ENCODE measurements at regions not wholly inside any gene's neighbourhood (a gene's known extent, or its start where the extent isn't known, plus 50 kb on each side); places are given as distances from the start of the nearest gene placed in this dataset.

GRCh38 chr7:91582799-91583477 is 297.6 kb downstream of the MTERF1 start:
- Mint-ChIP-seq H3K9me3 (ENCODE audit: unreplicated experiment) (peaks cover 6% of the 10 kb centered on the region), H3K4me3 (ENCODE audit: unreplicated experiment) (no peak overlapping the region), H3K27me3 (ENCODE audit: unreplicated experiment) (no peaks in the 10 kb centered on the region), H3K36me3 (ENCODE audit: low read depth, unreplicated experiment) (peaks cover 5% of the 10 kb centered on the region), H3K4me1 (ENCODE audit: unreplicated experiment) (no peaks in the 10 kb centered on the region), H3K27ac (ENCODE audit: unreplicated experiment) (no peak overlapping the region)
- TF ChIP-seq CTCF (IDR thresholded peaks at IDR 0.05; ENCODE audit: unreplicated experiment) = no peak
- DNase-seq (ENCODE audit: low spot score) = no peak

- Mint-ChIP-seq H3K4me3 (ENCODE audit: unreplicated experiment) (no peak overlapping the region), H3K27me3 (ENCODE audit: unreplicated experiment) (no peaks in the 10 kb centered on the region), H3K36me3 (ENCODE audit: low read depth, unreplicated experiment) (no peaks in the 10 kb centered on the region), H3K27ac (ENCODE audit: unreplicated experiment) (no peak overlapping the region), H3K9me3 (ENCODE audit: unreplicated experiment) (no peaks in the 10 kb centered on the region), H3K4me1 (ENCODE audit: unreplicated experiment) (no peaks in the 10 kb centered on the region)
- no peak for TF ChIP-seq CTCF (IDR thresholded peaks at IDR 0.05; ENCODE audit: unreplicated experiment)
- DNase-seq (ENCODE audit: low spot score) = no peak
Observed at GRCh38 chr7:91596287-91596686, 284.2 kb downstream of the MTERF1 start.

- H3K36me3 Mint-ChIP-seq (ENCODE audit: low read depth, unreplicated experiment) = no peaks in the 10 kb centered on the region
Observed at GRCh38 chr7:91598791-91599190, 281.7 kb downstream of the MTERF1 start.

GRCh38 chr7:91600112-91600511 is 280.4 kb downstream of the MTERF1 start:
- Mint-ChIP-seq H3K36me3 (ENCODE audit: low read depth, unreplicated experiment) (no peaks in the 10 kb centered on the region), H3K4me3 (ENCODE audit: unreplicated experiment) (no peak overlapping the region), H3K9me3 (ENCODE audit: unreplicated experiment) (no peaks in the 10 kb centered on the region), H3K27ac (ENCODE audit: unreplicated experiment) (no peak overlapping the region), H3K27me3 (ENCODE audit: unreplicated experiment) (no peaks in the 10 kb centered on the region), H3K4me1 (ENCODE audit: unreplicated experiment) (no peaks in the 10 kb centered on the region)
- TF ChIP-seq CTCF (IDR thresholded peaks at IDR 0.05; ENCODE audit: unreplicated experiment) = no peak
- DNase-seq (ENCODE audit: low spot score) = no peak

More at GRCh38 chr7:91598791-91599190, 281.7 kb downstream of the MTERF1 start:
- H3K4me1 Mint-ChIP-seq (ENCODE audit: unreplicated experiment) = no peaks in the 10 kb centered on the region
- no peaks in the 10 kb centered on the region for H3K27me3 Mint-ChIP-seq (ENCODE audit: unreplicated experiment)
- TF ChIP-seq CTCF (IDR thresholded peaks at IDR 0.05; ENCODE audit: unreplicated experiment) = no peak
- no peaks in the 10 kb centered on the region for H3K9me3 Mint-ChIP-seq (ENCODE audit: unreplicated experiment)
- DNase-seq (ENCODE audit: low spot score) = no peak
- H3K4me3 Mint-ChIP-seq (ENCODE audit: unreplicated experiment) = no peak overlapping the region
- no peak overlapping the region for H3K27ac Mint-ChIP-seq (ENCODE audit: unreplicated experiment)

- Mint-ChIP-seq H3K4me1 (ENCODE audit: unreplicated experiment) (no peaks in the 10 kb centered on the region), H3K27ac (ENCODE audit: unreplicated experiment) (no peak overlapping the region), H3K9me3 (ENCODE audit: unreplicated experiment) (no peaks in the 10 kb centered on the region), H3K36me3 (ENCODE audit: low read depth, unreplicated experiment) (no peaks in the 10 kb centered on the region), H3K4me3 (ENCODE audit: unreplicated experiment) (no peak overlapping the region), H3K27me3 (ENCODE audit: unreplicated experiment) (no peaks in the 10 kb centered on the region)
- DNase-seq (ENCODE audit: low spot score) = no peak
- no peak for TF ChIP-seq CTCF (IDR thresholded peaks at IDR 0.05; ENCODE audit: unreplicated experiment)
Observed at GRCh38 chr7:91603707-91604106, 276.8 kb downstream of the MTERF1 start.
